AG09319 (cell line): ENCODE measurements at regions not wholly inside any gene's neighbourhood (a gene's known extent, or its start where the extent isn't known, plus 50 kb on each side); places are given as distances from the start of the nearest gene placed in this dataset.

Experiments
- DNase-seq: peaks from one replicate; pipeline ENCODE4 v3.0.0-alpha.2; 2010; ENCODE audit warnings: low read depth; ENCODE audit errors: extremely low read depth
- TF ChIP-seq, protein P1 (sequence below): IDR thresholded peaks from 2 replicates; pipeline ENCODE4 v1.5.1; 2011; ENCODE audit warnings: low read depth, mild to moderate bottlenecking, inconsistent platforms, low read length, moderate library complexity

- TF ChIP-seq, protein P1, sequence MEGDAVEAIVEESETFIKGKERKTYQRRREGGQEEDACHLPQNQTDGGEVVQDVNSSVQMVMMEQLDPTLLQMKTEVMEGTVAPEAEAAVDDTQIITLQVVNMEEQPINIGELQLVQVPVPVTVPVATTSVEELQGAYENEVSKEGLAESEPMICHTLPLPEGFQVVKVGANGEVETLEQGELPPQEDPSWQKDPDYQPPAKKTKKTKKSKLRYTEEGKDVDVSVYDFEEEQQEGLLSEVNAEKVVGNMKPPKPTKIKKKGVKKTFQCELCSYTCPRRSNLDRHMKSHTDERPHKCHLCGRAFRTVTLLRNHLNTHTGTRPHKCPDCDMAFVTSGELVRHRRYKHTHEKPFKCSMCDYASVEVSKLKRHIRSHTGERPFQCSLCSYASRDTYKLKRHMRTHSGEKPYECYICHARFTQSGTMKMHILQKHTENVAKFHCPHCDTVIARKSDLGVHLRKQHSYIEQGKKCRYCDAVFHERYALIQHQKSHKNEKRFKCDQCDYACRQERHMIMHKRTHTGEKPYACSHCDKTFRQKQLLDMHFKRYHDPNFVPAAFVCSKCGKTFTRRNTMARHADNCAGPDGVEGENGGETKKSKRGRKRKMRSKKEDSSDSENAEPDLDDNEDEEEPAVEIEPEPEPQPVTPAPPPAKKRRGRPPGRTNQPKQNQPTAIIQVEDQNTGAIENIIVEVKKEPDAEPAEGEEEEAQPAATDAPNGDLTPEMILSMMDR, result no peak
- no peak for DNase-seq
These were observed 444.5 kb upstream of the FAR2 start for GRCh38 chr12:28704477-28705169.

- DNase-seq, result peak; percentile 79
These were observed 440.1 kb upstream of the FAR2 start for GRCh38 chr12:28708918-28709371.

GRCh38 chr12:28709986-28710685 lies 438.9 kb upstream of the FAR2 start:
- no peak for DNase-seq
- TF ChIP-seq, protein P1, result no peak

More at GRCh38 chr12:28708918-28709371, 440.1 kb upstream of the FAR2 start:
- TF ChIP-seq, protein P1, result peak; percentile 21

GRCh38 chr12:28710882-28711281 lies 438.2 kb upstream of the FAR2 start:
- TF ChIP-seq, protein P1, result no peak
- peak; percentile 59 for DNase-seq

DNA sequence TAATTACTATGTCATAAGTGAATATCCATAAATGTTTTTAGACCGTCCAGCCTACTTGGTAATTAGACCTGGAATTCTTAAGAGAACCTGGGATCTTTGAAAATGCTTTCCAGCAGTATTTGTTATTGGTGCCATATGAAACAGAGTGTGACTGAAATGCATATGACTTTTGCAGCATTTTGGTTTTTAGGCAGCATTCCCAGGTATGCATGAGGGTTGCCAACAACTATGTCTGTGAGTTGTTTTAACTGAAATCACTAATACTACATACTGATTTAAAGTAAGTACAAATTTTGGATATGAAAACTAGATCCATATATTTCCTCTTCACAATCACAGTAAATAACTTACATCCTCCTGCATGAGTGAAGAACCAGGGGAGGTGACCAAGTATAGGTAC lies 437.7 kb upstream of the FAR2 start:
- TF ChIP-seq, protein P1, result no peak
- no peak for DNase-seq

GRCh38 chr12:28742791-28743190 lies 406.3 kb upstream of the FAR2 start:
- TF ChIP-seq, protein P1, result no peak

DNA sequence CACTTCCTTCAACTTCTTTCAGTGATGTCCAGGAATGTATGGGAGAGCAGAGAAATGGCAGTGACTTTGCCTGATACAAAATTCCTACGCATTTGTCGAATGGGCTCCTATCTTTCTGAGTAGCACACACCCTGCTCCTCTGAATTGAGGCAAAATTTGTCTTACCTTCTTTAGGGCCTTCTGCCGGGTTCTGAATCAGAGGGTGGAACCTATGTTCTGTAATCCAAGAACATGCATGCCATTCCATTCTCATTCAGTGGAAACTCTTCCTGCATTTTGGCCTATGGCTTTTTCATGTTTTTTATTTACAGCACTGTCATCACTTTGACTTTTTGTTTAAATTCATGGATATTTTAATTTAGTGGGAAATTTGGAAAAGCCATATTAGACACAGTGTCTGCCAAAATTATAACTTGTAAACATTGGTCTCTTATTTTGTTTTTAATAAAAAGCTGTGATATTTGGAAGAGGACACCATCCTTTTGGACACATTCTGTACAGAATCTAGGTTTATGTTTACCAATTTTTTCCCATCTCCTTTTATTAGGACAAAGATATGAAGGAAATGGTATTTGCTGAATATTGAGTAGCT lies 402.2 kb upstream of the FAR2 start:
- TF ChIP-seq, protein P1, result no peak
- no peak for DNase-seq

More at GRCh38 chr12:28742791-28743190, 406.3 kb upstream of the FAR2 start:
- no peak for DNase-seq
